Caco-2 (cell line): ENCODE measurements at regions not wholly inside any gene's neighbourhood (a gene's known extent, or its start where the extent isn't known, plus 50 kb on each side); places are given as distances from the start of the nearest gene placed in this dataset.

Source experiments
- BruUV-seq: library from RNA; stranded (reverse); fragments of 400-500 nt; replicated peaks from 2 replicates; lab custom pipeline; 2021; lab: Mats Ljungman, UMichigan
- CTCF ChIA-PET: fragments of 300-600 bp; sonication (Branson Sonifier 250); formaldehyde crosslinking; loops from one replicate; lab custom pipeline; 2022; ENCODE audit warnings: antibody characterized with exemption; lab: Charles Lee
- POLR2A ChIA-PET: fragments of 300-600 bp; sonication (Branson Sonifier 250); formaldehyde crosslinking; loops from one replicate; lab custom pipeline; 2022; ENCODE audit warnings: antibody characterized with exemption; lab: Charles Lee
- DNase-seq, 2 experiments: peaks; one replicate each; pipeline versions ENCODE4 v3.0.0 to v3.0.0-alpha.2; 2020 to 2022
- H3K27me3 ChIP-seq: replicated peaks from 2 replicates; pipeline ENCODE4 v1.6.0; 2011; ENCODE audit warnings: low read length; ENCODE audit not compliant: control insufficient read depth, insufficient read depth
- H3K36me3 ChIP-seq: 2 replicates; pipeline ENCODE4 v1.5.1; 2011; ENCODE audit warnings: low read length; ENCODE audit not compliant: control insufficient read depth, insufficient read depth
- H3K4me1 ChIP-seq: fragments of 250-450 bp; sonication (Bioruptor Pico); 2 replicates; pipeline ENCODE4 v1.5.1; 2020; ENCODE audit warnings: mild to moderate bottlenecking
- H3K4me3 ChIP-seq: 2 replicates; pipeline ENCODE4 v1.5.1; 2011; ENCODE audit warnings: low read depth, mild to moderate bottlenecking, control low read depth, low read length
- H3K9me3 ChIP-seq: fragments of 250-450 bp; sonication (Bioruptor Pico); 2 replicates; pipeline ENCODE4 v1.5.1; 2020; ENCODE audit warnings: mild to moderate bottlenecking, moderate library complexity
- H3K27ac Mint-ChIP-seq: one replicate; pipeline ENCODE4 v1.8.0; 2022; ENCODE audit warnings: mixed read lengths; ENCODE audit not compliant: unreplicated experiment
- H3K27me3 Mint-ChIP-seq: one replicate; pipeline ENCODE4 v1.8.0; 2022; ENCODE audit warnings: mixed read lengths; ENCODE audit not compliant: insufficient read depth, unreplicated experiment
- H3K36me3 Mint-ChIP-seq: one replicate; pipeline ENCODE4 v1.8.0; 2022; ENCODE audit warnings: mild to moderate bottlenecking, mixed read lengths; ENCODE audit not compliant: insufficient read depth, unreplicated experiment
- H3K4me1 Mint-ChIP-seq: one replicate; pipeline ENCODE4 v1.8.0; 2022; ENCODE audit warnings: low read depth, mixed read lengths; ENCODE audit not compliant: unreplicated experiment
- H3K4me3 Mint-ChIP-seq: one replicate; pipeline ENCODE4 v1.8.0; 2022; ENCODE audit warnings: mild to moderate bottlenecking, moderate library complexity, mixed read lengths; ENCODE audit not compliant: unreplicated experiment
- H3K9me3 Mint-ChIP-seq: one replicate; pipeline ENCODE4 v1.8.0; 2022; ENCODE audit warnings: mixed read lengths; ENCODE audit not compliant: unreplicated experiment
- intact Hi-C: fragments of 100-400 bp; cut with micrococcal nuclease; formaldehyde crosslinking; loops from one replicate; pipeline ENCODE4 v1.10.0; 2022; ENCODE audit not compliant: unreplicated experiment
- TF ChIP-seq, protein P1 (sequence below), 2 experiments: fragments of 200-600 bp in 1 of 2; IDR thresholded peaks; 1 replicate in 1 of 2; 2 replicates in 1 of 2; pipeline versions ENCODE4 v1.5.1 to v1.8.0; 2011 to 2022; ENCODE audit warnings: antibody characterized with exemption in 1 of 2, control low read depth in 1 of 2, inconsistent platforms in 1 of 2, low read depth in 1 of 2, low read length in 1 of 2, mild to moderate bottlenecking in 1 of 2, moderate library complexity in 1 of 2; ENCODE audit not compliant: insufficient read depth in 1 of 2, severe bottlenecking in 1 of 2, unreplicated experiment in 1 of 2

DNA sequence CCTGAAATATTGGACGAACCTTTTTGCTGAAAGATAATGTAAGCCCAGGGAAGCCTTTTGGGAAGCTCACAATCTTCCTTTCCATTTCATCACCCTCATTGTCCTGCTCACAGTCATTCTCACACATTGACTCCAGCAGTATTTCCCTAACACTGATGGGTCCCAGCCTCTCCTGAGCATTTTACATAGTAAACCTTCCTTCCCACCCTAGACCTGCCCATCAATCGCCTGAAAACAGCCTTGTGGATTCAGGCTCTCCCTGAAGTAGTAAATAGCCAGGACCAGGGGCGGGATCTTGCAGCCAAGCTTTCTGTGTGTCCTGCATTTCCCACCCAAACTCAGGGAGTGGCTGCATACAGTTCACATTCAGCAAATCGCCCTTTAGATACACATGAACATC is 149.9 kb downstream of the CYRIA start:
- Mint-ChIP-seq H3K27me3 (no peaks in the 10 kb centered on the region), H3K36me3 (no peaks in the 10 kb centered on the region), H3K4me1 (no peaks in the 10 kb centered on the region), H3K27ac (no peak overlapping the region), H3K4me3 (no peak overlapping the region), H3K9me3 (no peaks in the 10 kb centered on the region)
- POLR2A ChIA-PET, result no interaction called here
- H3K4me3 ChIP-seq, result no peak overlapping the region
- H3K9me3 ChIP-seq, result no peaks in the 10 kb centered on the region
- peaks cover 4% of the 10 kb centered on the region; the same call in 1 of the 2 replicates for H3K4me1 ChIP-seq
- no TSS peak for BruUV-seq
- intact Hi-C loops, result no loop called here
- CTCF ChIA-PET, result interaction anchor here (1.0 to 1.2 kb wide), 2 partner anchors 9 to 93 kb away, joined by 3 read pairs; no protein-coding TSS in a partner anchor
- H3K27me3 ChIP-seq, result no peaks in the 10 kb centered on the region
- H3K36me3 ChIP-seq, result no peaks in the 10 kb centered on the region
- TF ChIP-seq, protein P1, sequence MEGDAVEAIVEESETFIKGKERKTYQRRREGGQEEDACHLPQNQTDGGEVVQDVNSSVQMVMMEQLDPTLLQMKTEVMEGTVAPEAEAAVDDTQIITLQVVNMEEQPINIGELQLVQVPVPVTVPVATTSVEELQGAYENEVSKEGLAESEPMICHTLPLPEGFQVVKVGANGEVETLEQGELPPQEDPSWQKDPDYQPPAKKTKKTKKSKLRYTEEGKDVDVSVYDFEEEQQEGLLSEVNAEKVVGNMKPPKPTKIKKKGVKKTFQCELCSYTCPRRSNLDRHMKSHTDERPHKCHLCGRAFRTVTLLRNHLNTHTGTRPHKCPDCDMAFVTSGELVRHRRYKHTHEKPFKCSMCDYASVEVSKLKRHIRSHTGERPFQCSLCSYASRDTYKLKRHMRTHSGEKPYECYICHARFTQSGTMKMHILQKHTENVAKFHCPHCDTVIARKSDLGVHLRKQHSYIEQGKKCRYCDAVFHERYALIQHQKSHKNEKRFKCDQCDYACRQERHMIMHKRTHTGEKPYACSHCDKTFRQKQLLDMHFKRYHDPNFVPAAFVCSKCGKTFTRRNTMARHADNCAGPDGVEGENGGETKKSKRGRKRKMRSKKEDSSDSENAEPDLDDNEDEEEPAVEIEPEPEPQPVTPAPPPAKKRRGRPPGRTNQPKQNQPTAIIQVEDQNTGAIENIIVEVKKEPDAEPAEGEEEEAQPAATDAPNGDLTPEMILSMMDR (IDR thresholded peaks at IDR 0.05; ENCODE audit: insufficient read depth in 1 of 2, low read depth in 1 of 2, low read length in 1 of 2, severe bottlenecking in 1 of 2, unreplicated experiment in 1 of 2), result no peak
- DNase-seq, result no peak

DNA sequence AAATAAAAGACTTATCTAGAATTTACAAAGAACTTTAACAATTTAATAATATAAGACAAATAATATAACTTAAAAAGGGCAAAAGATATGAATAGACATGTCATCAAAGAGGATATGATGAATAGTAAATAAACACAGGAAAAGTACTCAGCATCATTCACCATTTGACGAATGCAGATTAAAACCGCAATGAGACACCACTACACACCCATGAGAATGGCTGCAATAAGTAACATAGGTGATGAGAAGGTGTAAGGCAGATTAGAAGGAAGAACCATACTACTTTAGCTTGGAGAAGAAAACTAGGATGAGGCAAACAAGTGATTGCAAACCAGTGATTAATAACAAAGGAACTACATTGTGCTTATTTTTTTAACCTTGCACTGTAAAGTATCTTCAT is 152.0 kb downstream of the CYRIA start:
- Mint-ChIP-seq H3K4me3 (no peak overlapping the region), H3K36me3 (no peaks in the 10 kb centered on the region), H3K9me3 (no peaks in the 10 kb centered on the region), H3K27me3 (no peaks in the 10 kb centered on the region), H3K4me1 (no peaks in the 10 kb centered on the region), H3K27ac (no peak overlapping the region)
- intact Hi-C loops, result no loop called here
- DNase-seq, result no peak
- ChIA-PET POLR2A (no interaction called here), CTCF (no interaction called here)
- TF ChIP-seq, protein P1 (IDR thresholded peaks at IDR 0.05; ENCODE audit: insufficient read depth in 1 of 2, low read depth in 1 of 2, low read length in 1 of 2, severe bottlenecking in 1 of 2, unreplicated experiment in 1 of 2), result no peak
- BruUV-seq, result no TSS peak
- Histone ChIP-seq H3K27me3 (no peaks in the 10 kb centered on the region), H3K4me3 (no peak overlapping the region), H3K4me1 (peaks cover 10% of the 10 kb centered on the region), H3K36me3 (no peaks in the 10 kb centered on the region), H3K9me3 (no peaks in the 10 kb centered on the region)

DNA sequence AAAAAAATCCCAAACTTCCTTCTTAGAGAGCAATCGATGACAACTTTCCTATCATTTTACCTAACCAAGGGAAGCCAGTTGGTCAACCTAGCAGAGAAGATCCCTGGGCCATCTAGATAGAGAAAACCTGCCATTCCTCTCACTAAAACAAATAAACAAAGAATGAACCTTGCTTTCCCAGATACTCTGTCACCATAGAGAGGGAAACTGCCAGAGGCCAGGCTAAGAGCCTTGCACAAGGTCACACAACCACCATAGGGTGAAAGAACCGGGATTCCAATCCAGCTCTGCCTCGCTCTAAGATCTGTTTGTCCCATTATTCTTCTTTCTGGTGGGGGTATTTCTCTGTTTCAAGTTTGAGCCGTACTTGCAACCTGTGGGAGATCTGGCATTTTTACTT is 154.6 kb downstream of the CYRIA start:
- TF ChIP-seq, protein P1 (IDR thresholded peaks at IDR 0.05; ENCODE audit: insufficient read depth in 1 of 2, low read depth in 1 of 2, low read length in 1 of 2, severe bottlenecking in 1 of 2, unreplicated experiment in 1 of 2), result no peak
- no peaks in the 10 kb centered on the region for H3K9me3 ChIP-seq
- H3K4me1 ChIP-seq, result peaks cover 31% of the 10 kb centered on the region
- BruUV-seq, result no TSS peak
- no peak overlapping the region for H3K27ac Mint-ChIP-seq
- no peaks in the 10 kb centered on the region for H3K9me3 Mint-ChIP-seq
- H3K4me3 Mint-ChIP-seq, result no peak overlapping the region
- H3K36me3 ChIP-seq, result no peaks in the 10 kb centered on the region
- H3K27me3 Mint-ChIP-seq, result no peaks in the 10 kb centered on the region
- no peak for DNase-seq
- no peaks in the 10 kb centered on the region for H3K27me3 ChIP-seq
- POLR2A ChIA-PET, result no interaction called here
- H3K36me3 Mint-ChIP-seq, result no peaks in the 10 kb centered on the region
- intact Hi-C loops, result no loop called here
- CTCF ChIA-PET, result no interaction called here
- H3K4me1 Mint-ChIP-seq, result peaks cover 12% of the 10 kb centered on the region
- H3K4me3 ChIP-seq, result no peak overlapping the region
